ENCODE measurements at regions not wholly inside any gene's neighbourhood (a gene's known extent, or its start where the extent isn't known, plus 50 kb on each side); places are given as distances from the start of the nearest gene placed in this dataset.

DNA sequence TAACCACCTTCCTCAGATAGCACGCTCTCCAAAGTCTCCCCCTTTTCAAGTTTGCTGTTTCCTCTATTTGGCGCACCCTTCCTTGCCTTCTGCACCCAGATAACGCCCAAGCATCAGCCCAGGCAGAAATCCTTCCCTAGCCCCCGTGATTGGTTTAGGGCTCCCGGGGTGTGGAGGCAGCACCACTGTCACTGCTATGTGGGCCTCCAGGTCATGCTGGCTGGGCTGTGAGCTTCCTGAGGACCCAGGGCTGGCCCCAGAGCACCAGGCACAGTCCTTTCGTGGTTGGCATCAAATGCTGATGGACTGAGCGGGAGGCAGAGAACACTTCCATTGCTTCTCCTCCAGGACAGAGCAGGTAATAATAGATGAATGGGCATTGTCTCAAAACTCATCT, 311.4 kb downstream of the BCL11B start:
- no peak overlapping the region for H3K4me3 ChIP-seq (replicated peaks; ENCODE audit: insufficient read depth, low read length)

DNA sequence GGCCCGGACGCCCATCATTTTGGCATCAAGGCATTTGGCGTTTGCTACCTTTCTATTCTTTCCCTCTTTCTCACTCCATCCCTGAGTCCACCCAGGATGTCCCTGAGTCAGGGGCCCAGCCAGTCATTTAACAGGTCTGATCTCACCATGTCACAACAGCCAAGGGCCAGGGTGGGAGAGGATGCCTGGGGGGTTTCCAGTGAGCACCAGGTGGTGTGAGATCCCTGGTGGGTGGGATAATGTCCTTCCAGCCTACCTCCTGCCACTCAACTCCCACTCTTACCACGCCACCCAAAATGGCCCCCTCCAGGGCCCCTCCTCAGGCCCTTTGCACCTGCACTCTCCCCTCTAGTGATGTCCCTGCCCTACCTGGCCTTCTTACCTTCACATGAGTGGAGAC, 310.8 kb downstream of the BCL11B start:
- H3K27ac ChIP-seq (replicated peaks), result no peak overlapping the region
- DNase-seq (ENCODE audit: low read depth in 1 of 2, low spot score in 1 of 2), result no peak
- no peaks in the 10 kb centered on the region for H3K27me3 ChIP-seq (ENCODE audit: insufficient read depth, poor library complexity, severe bottlenecking)
- no peak overlapping the region for H3K4me3 ChIP-seq (replicated peaks; ENCODE audit: insufficient read depth, low read length)
- TF ChIP-seq REST (IDR thresholded peaks at IDR 0.05; ENCODE audit: insufficient replicate concordance, low read depth) (no peak), POLR2AphosphoS5 (IDR thresholded peaks at IDR 0.05; ENCODE audit: low read depth) (no peak), GABPA (IDR thresholded peaks at IDR 0.05; ENCODE audit: low read depth) (no peak), SPI1 (IDR thresholded peaks at IDR 0.05; ENCODE audit: borderline replicate concordance, low read depth) (no peak)
- TF ChIP-seq, protein P1, sequence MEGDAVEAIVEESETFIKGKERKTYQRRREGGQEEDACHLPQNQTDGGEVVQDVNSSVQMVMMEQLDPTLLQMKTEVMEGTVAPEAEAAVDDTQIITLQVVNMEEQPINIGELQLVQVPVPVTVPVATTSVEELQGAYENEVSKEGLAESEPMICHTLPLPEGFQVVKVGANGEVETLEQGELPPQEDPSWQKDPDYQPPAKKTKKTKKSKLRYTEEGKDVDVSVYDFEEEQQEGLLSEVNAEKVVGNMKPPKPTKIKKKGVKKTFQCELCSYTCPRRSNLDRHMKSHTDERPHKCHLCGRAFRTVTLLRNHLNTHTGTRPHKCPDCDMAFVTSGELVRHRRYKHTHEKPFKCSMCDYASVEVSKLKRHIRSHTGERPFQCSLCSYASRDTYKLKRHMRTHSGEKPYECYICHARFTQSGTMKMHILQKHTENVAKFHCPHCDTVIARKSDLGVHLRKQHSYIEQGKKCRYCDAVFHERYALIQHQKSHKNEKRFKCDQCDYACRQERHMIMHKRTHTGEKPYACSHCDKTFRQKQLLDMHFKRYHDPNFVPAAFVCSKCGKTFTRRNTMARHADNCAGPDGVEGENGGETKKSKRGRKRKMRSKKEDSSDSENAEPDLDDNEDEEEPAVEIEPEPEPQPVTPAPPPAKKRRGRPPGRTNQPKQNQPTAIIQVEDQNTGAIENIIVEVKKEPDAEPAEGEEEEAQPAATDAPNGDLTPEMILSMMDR (IDR thresholded peaks at IDR 0.05; ENCODE audit: insufficient read depth, low read length), result no peak

More for the DNA sequence above, 311.4 kb downstream of the BCL11B start:
- Histone ChIP-seq H3K27me3 (ENCODE audit: insufficient read depth, poor library complexity, severe bottlenecking) (no peaks in the 10 kb centered on the region), H3K27ac (replicated peaks) (no peak overlapping the region)
- DNase-seq (ENCODE audit: low read depth in 1 of 2, low spot score in 1 of 2), result no peak
- TF ChIP-seq POLR2AphosphoS5 (IDR thresholded peaks at IDR 0.05; ENCODE audit: low read depth), result no peak
- TF ChIP-seq, protein P1 (IDR thresholded peaks at IDR 0.05; ENCODE audit: insufficient read depth, low read length), result no peak
- TF ChIP-seq SPI1 (IDR thresholded peaks at IDR 0.05; ENCODE audit: borderline replicate concordance, low read depth), result no peak
- no peak for TF ChIP-seq REST (IDR thresholded peaks at IDR 0.05; ENCODE audit: insufficient replicate concordance, low read depth)
- TF ChIP-seq GABPA (IDR thresholded peaks at IDR 0.05; ENCODE audit: low read depth), result no peak

- Histone ChIP-seq H3K27ac (replicated peaks) (no peak overlapping the region), H3K4me3 (replicated peaks; ENCODE audit: insufficient read depth, low read length) (no peak overlapping the region), H3K27me3 (ENCODE audit: insufficient read depth, poor library complexity, severe bottlenecking) (no peaks in the 10 kb centered on the region)
- no peak for DNase-seq (ENCODE audit: low read depth in 1 of 2, low spot score in 1 of 2)
- no peak for TF ChIP-seq POLR2AphosphoS5 (IDR thresholded peaks at IDR 0.05; ENCODE audit: low read depth)
- TF ChIP-seq, protein P1 (IDR thresholded peaks at IDR 0.05; ENCODE audit: insufficient read depth, low read length), result no peak
- TF ChIP-seq SPI1 (IDR thresholded peaks at IDR 0.05; ENCODE audit: borderline replicate concordance, low read depth), result no peak
- TF ChIP-seq GABPA (IDR thresholded peaks at IDR 0.05; ENCODE audit: low read depth), result no peak
- no peak for TF ChIP-seq REST (IDR thresholded peaks at IDR 0.05; ENCODE audit: insufficient replicate concordance, low read depth)
Observed at GRCh38 chr14:98962118-98962517, 309.9 kb downstream of the BCL11B start.
